ENCODE measurements at regions not wholly inside any gene's neighbourhood (a gene's known extent, or its start where the extent isn't known, plus 50 kb on each side); places are given as distances from the start of the nearest gene placed in this dataset.
"Not testable (repeated sequence)": the region's sequence is repeated elsewhere in the genome, so short reads cannot be mapped to it uniquely, and the experiment has no call there.

DNA sequence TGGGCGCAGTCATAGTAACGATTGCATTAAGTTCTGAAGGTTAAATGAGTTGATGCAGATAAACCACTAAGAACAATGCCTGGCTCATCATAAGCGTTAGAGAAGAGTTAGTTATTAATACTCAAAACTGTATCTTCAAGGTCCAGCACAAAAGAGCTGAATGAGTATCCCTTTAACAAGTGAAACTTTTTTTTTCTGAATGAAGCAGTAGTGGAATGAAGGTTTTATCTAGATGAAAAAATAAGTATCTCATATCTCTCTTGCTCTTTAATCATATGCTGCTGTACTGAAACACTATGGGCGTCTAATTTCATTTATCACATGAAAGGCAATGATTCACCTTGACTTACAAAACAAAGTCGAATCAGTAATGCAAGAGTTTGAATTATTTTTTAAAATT, 207.4 kb downstream of the BCAS1 start:
- not testable (repeated sequence) for TF ChIP-seq EP300 (IDR thresholded peaks at IDR 0.05)
- TF ChIP-seq, protein P1, sequence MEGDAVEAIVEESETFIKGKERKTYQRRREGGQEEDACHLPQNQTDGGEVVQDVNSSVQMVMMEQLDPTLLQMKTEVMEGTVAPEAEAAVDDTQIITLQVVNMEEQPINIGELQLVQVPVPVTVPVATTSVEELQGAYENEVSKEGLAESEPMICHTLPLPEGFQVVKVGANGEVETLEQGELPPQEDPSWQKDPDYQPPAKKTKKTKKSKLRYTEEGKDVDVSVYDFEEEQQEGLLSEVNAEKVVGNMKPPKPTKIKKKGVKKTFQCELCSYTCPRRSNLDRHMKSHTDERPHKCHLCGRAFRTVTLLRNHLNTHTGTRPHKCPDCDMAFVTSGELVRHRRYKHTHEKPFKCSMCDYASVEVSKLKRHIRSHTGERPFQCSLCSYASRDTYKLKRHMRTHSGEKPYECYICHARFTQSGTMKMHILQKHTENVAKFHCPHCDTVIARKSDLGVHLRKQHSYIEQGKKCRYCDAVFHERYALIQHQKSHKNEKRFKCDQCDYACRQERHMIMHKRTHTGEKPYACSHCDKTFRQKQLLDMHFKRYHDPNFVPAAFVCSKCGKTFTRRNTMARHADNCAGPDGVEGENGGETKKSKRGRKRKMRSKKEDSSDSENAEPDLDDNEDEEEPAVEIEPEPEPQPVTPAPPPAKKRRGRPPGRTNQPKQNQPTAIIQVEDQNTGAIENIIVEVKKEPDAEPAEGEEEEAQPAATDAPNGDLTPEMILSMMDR (IDR thresholded peaks at IDR 0.05) = not testable (repeated sequence)
